ENCODE measurements at regions not wholly inside any gene's neighbourhood (a gene's known extent, or its start where the extent isn't known, plus 50 kb on each side); places are given as distances from the start of the nearest gene placed in this dataset.
"Not testable (repeated sequence)": the region's sequence is repeated elsewhere in the genome, so short reads cannot be mapped to it uniquely, and the experiment has no call there.

DNA sequence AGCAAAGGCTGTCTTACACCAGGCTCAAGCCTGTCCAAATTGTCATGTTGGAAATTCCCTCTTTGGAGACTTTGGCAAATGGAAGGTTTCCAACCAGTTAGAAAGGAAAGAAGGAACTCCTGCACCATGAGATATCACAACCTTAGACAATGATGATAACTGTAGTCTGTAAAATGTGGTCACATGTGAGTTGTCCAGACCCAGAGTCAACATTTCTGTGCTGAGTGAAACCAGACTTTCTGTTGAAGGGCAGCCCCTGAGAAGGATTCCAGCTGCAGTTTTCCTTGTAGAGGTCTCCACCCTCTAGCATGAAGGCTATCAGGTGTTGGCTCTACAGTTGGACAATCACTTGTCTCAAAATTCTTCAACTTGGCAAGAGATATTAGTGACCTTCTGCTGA is 82.4 kb downstream of the SOX3 start:
- no peak overlapping the region for H3K4me2 ChIP-seq
- no peak overlapping the region for H3K9ac ChIP-seq
- POLR2A ChIA-PET, result no interaction called here
- no peaks in the 10 kb centered on the region for H3K79me2 ChIP-seq (ENCODE audit: insufficient read depth)
- no peaks in the 10 kb centered on the region for H3K36me3 ChIP-seq (replicated peaks in 1 of 2; ENCODE audit: control insufficient read depth in 1 of 2, insufficient read depth in 2 of 2, low read length in 1 of 2)
- H3K27me3 ChIP-seq (ENCODE audit: insufficient read depth), result no peaks in the 10 kb centered on the region
- no peak overlapping the region for H3K27ac ChIP-seq (ENCODE audit: low read depth in 2 of 2, low read length in 1 of 2)
- H4K20me1 ChIP-seq (ENCODE audit: insufficient read depth), result no peaks in the 10 kb centered on the region
- H3K4me3 ChIP-seq (ENCODE audit: low read depth in 2 of 2, low read length in 1 of 2), result no peak overlapping the region
- H3F3A ChIP-seq (replicated peaks; ENCODE audit: insufficient read depth), result no peaks in the 10 kb centered on the region
- no peak for DNase-seq
- CTCF ChIA-PET, result no interaction called here
- H3K4me1 ChIP-seq (ENCODE audit: control insufficient read depth in 1 of 2, insufficient read depth in 2 of 2, low read depth in 1 of 2, low read length in 1 of 2), result no peaks in the 10 kb centered on the region
- H2AFZ ChIP-seq (ENCODE audit: low read depth), result no peak overlapping the region
- TF ChIP-seq, protein P1, sequence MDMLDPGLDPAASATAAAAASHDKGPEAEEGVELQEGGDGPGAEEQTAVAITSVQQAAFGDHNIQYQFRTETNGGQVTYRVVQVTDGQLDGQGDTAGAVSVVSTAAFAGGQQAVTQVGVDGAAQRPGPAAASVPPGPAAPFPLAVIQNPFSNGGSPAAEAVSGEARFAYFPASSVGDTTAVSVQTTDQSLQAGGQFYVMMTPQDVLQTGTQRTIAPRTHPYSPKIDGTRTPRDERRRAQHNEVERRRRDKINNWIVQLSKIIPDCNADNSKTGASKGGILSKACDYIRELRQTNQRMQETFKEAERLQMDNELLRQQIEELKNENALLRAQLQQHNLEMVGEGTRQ (IDR thresholded peaks at IDR 0.05; ENCODE audit: borderline replicate concordance, low read depth, low read length), result no peak
- TF ChIP-seq JUND (IDR thresholded peaks at IDR 0.05) (no peak), RCOR1 (IDR thresholded peaks at IDR 0.05; ENCODE audit: low read length) (no peak), NRF1 (IDR thresholded peaks at IDR 0.05; ENCODE audit: low read depth, low read length) (no peak), FOSL2 (IDR thresholded peaks at IDR 0.05; ENCODE audit: borderline replicate concordance, low read depth) (no peak), CHD2 (IDR thresholded peaks at IDR 0.05; ENCODE audit: low read length, partially characterized antibody) (no peak), MXI1 (IDR thresholded peaks at IDR 0.05; ENCODE audit: low read depth, low read length) (no peak), ELF1 (IDR thresholded peaks at IDR 0.05) (no peak), RXRA (IDR thresholded peaks at IDR 0.05; ENCODE audit: borderline replicate concordance, low read depth) (no peak)
- TF ChIP-seq, protein P2, sequence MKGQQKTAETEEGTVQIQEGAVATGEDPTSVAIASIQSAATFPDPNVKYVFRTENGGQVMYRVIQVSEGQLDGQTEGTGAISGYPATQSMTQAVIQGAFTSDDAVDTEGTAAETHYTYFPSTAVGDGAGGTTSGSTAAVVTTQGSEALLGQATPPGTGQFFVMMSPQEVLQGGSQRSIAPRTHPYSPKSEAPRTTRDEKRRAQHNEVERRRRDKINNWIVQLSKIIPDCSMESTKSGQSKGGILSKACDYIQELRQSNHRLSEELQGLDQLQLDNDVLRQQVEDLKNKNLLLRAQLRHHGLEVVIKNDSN (IDR thresholded peaks at IDR 0.05; ENCODE audit: borderline replicate concordance, low read depth), result no peak
- TF ChIP-seq, protein P3, sequence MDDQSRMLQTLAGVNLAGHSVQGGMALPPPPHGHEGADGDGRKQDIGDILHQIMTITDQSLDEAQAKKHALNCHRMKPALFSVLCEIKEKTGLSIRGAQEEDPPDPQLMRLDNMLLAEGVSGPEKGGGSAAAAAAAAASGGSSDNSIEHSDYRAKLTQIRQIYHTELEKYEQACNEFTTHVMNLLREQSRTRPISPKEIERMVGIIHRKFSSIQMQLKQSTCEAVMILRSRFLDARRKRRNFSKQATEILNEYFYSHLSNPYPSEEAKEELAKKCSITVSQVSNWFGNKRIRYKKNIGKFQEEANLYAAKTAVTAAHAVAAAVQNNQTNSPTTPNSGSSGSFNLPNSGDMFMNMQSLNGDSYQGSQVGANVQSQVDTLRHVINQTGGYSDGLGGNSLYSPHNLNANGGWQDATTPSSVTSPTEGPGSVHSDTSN (IDR thresholded peaks at IDR 0.05), result no peak
- no peaks in the 10 kb centered on the region for H3K9me2 ChIP-seq
- no peaks in the 10 kb centered on the region for H3K9me3 ChIP-seq

GRCh38 chrX:140402131-140402530 is 102.7 kb downstream of the SOX3 start:
- WGBS (ENCODE audit: low lambda C conversion rate), result 10% methylated on average over 1 of the region's 1 CpG
- DNase-seq; H3K9me2 ChIP-seq; H3K4me2 ChIP-seq; H4K20me1 ChIP-seq (ENCODE audit: insufficient read depth); H2AFZ ChIP-seq (ENCODE audit: low read depth); H3K9me3 ChIP-seq; H3K27me3 ChIP-seq (ENCODE audit: insufficient read depth); H3K9ac ChIP-seq; H3K36me3 ChIP-seq (replicated peaks in 1 of 2; ENCODE audit: control insufficient read depth in 1 of 2, insufficient read depth in 2 of 2, low read length in 1 of 2); H3K4me3 ChIP-seq (ENCODE audit: low read depth in 2 of 2, low read length in 1 of 2); H3K4me1 ChIP-seq (ENCODE audit: control insufficient read depth in 1 of 2, insufficient read depth in 2 of 2, low read depth in 1 of 2, low read length in 1 of 2); H3F3A ChIP-seq (replicated peaks; ENCODE audit: insufficient read depth); H3K79me2 ChIP-seq (ENCODE audit: insufficient read depth); H3K27ac ChIP-seq (ENCODE audit: low read depth in 2 of 2, low read length in 1 of 2); POLR2A ChIA-PET: not testable (repeated sequence)
- CTCF ChIA-PET, result interaction anchor here (1.5 kb wide), 1 partner anchor 9 kb away, joined by 3 read pairs; no protein-coding TSS in a partner anchor

- POLR2A ChIA-PET; H3K4me3 ChIP-seq (ENCODE audit: low read depth in 2 of 2, low read length in 1 of 2); H3K9me3 ChIP-seq; H3K9ac ChIP-seq; H3K4me1 ChIP-seq (ENCODE audit: control insufficient read depth in 1 of 2, insufficient read depth in 2 of 2, low read depth in 1 of 2, low read length in 1 of 2); H3K27me3 ChIP-seq (ENCODE audit: insufficient read depth); H3K79me2 ChIP-seq (ENCODE audit: insufficient read depth); H4K20me1 ChIP-seq (ENCODE audit: insufficient read depth); H3F3A ChIP-seq (replicated peaks; ENCODE audit: insufficient read depth); H2AFZ ChIP-seq (ENCODE audit: low read depth); DNase-seq; H3K27ac ChIP-seq (ENCODE audit: low read depth in 2 of 2, low read length in 1 of 2); H3K36me3 ChIP-seq (replicated peaks in 1 of 2; ENCODE audit: control insufficient read depth in 1 of 2, insufficient read depth in 2 of 2, low read length in 1 of 2); CTCF ChIA-PET; H3K9me2 ChIP-seq; H3K4me2 ChIP-seq: not testable (repeated sequence)
Measured at GRCh38 chrX:140396326-140396725, 108.5 kb downstream of the SOX3 start.

All from SK-N-SH (cell line).